BE2C (cell line): ENCODE measurements at regions not wholly inside any gene's neighbourhood (a gene's known extent, or its start where the extent isn't known, plus 50 kb on each side); places are given as distances from the start of the nearest gene placed in this dataset.

Experiments used
- DNase-seq: peaks from one replicate; pipeline ENCODE4 v3.0.0-alpha.2; 2020
- H3K27me3 ChIP-seq: fragments of 250-450 bp; sonication (Bioruptor Pico); 2 replicates; pipeline ENCODE4 v1.5.1; 2020; ENCODE audit warnings: mild to moderate bottlenecking
- H3K36me3 ChIP-seq: fragments of 250-450 bp; sonication (Bioruptor Pico); 2 replicates; pipeline ENCODE4 v1.5.1; 2020; ENCODE audit warnings: mild to moderate bottlenecking
- H3K4me1 ChIP-seq: fragments of 250-450 bp; sonication (Bioruptor Pico); 2 replicates; pipeline ENCODE4 v1.5.1; 2020
- H3K4me3 ChIP-seq: 2 replicates; pipeline ENCODE4 v1.5.1; 2011; ENCODE audit warnings: low read depth, low read length
- H3K9me3 ChIP-seq: fragments of 250-450 bp; sonication (Bioruptor Pico); 2 replicates; pipeline ENCODE4 v1.5.1; 2020
- TF ChIP-seq, protein P1 (sequence below): IDR thresholded peaks from 2 replicates; pipeline ENCODE4 v1.5.1; 2012; ENCODE audit warnings: mild to moderate bottlenecking, low read depth, low read length

DNA sequence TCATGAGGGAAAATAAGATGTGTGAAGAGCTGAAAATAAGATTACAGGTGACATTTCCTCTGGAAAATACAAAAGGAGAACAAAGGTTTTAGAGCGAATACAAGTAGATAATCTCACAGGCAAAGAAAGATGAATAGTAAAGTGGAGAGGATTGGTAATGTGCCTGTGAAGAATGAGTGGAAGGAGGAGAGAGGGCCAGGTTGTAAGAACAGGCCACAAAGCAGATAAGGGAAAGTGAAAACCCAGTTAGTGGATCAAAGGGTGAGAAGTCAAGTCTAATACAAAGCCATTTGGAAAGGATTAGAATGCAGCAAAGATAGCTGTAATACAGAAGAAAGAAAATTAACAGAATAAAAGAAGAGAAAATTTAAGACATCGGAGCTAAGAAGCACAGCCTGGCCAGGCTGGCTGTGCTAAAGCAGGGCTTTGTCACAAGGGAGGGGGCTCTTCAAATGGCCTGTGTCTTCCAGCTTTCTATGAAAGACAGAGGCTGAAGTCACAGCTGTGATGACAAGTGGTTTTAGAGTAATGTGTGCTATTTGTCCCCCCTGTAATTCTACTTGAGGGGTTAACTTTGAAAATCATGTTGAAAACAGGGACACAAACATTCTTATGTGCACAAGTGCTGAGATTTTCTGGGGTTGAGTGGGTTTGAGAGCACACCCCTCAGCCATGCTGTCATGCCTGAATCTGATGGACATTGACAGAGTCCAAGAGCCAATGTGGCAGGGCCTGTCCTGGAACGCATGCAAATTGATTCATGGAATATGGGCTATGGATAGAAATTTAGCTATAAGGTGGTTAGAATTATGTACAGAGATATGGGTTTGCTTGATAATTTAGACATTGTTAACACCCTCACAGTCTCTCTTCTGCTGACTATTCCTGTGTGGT, 344.5 kb upstream of the NAV3 start:
- H3K27me3 ChIP-seq = no peaks in the 10 kb centered on the region
- no peak overlapping the region for H3K4me3 ChIP-seq
- TF ChIP-seq, protein P1, sequence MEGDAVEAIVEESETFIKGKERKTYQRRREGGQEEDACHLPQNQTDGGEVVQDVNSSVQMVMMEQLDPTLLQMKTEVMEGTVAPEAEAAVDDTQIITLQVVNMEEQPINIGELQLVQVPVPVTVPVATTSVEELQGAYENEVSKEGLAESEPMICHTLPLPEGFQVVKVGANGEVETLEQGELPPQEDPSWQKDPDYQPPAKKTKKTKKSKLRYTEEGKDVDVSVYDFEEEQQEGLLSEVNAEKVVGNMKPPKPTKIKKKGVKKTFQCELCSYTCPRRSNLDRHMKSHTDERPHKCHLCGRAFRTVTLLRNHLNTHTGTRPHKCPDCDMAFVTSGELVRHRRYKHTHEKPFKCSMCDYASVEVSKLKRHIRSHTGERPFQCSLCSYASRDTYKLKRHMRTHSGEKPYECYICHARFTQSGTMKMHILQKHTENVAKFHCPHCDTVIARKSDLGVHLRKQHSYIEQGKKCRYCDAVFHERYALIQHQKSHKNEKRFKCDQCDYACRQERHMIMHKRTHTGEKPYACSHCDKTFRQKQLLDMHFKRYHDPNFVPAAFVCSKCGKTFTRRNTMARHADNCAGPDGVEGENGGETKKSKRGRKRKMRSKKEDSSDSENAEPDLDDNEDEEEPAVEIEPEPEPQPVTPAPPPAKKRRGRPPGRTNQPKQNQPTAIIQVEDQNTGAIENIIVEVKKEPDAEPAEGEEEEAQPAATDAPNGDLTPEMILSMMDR = no peak
- no peaks in the 10 kb centered on the region for H3K4me1 ChIP-seq
- no peak for DNase-seq
- no peaks in the 10 kb centered on the region for H3K36me3 ChIP-seq
- H3K9me3 ChIP-seq = no peaks in the 10 kb centered on the region

DNA sequence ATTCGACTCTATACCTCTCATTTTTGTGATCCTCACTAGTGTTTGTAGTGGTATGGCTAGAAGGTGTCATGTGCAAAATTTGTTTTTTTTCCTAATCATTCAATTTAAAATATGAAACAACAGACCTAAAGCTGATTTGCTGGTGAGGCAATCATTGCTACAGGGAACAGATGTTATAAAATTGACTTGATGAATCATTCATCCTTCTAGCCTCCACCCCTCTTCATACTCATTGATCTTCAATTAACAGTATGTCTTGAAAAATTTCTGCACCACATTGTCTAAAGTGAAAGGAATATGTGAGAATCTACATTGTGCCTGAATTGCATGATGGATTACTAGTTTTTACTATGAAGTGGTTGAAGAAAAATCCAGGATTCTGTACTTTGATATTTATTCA, 349.0 kb upstream of the NAV3 start:
- H3K9me3 ChIP-seq = no peaks in the 10 kb centered on the region
- H3K4me1 ChIP-seq = no peaks in the 10 kb centered on the region
- no peak for DNase-seq
- H3K36me3 ChIP-seq = no peaks in the 10 kb centered on the region
- TF ChIP-seq, protein P1 = no peak
- H3K27me3 ChIP-seq = no peaks in the 10 kb centered on the region
- H3K4me3 ChIP-seq = no peak overlapping the region

DNA sequence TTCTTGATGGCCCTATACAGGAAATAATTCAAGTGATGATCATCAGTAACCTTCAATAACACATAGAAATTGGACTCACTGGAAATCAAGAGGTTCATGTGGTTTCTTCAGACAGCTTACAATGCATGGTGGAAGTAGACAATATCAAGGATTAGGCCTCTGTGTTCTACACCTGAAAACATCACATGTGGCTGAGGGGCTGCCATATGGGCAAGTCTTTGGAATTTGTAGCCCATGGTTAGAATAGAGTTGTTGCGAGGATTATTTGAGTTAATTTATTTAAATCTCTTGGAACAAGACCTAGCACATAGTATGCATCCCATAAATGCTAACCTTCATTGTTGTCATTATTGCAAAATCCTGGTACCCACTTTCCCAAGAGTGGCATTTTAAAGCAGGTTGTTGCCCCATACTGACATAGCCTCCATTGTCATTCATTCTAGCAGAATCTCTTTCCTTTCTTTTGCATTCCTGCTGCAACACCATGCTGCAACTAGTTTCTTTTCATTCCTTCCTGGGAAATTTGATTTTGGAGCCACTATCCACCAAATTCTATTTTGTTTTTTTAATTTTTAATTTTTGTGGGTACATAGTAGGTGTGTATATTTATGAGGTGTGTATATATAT, 352.7 kb upstream of the NAV3 start:
- Histone ChIP-seq H3K4me1 (no peaks in the 10 kb centered on the region), H3K36me3 (no peaks in the 10 kb centered on the region), H3K9me3 (no peaks in the 10 kb centered on the region), H3K27me3 (no peaks in the 10 kb centered on the region), H3K4me3 (no peak overlapping the region)
- TF ChIP-seq, protein P1 = no peak
- no peak for DNase-seq

DNA sequence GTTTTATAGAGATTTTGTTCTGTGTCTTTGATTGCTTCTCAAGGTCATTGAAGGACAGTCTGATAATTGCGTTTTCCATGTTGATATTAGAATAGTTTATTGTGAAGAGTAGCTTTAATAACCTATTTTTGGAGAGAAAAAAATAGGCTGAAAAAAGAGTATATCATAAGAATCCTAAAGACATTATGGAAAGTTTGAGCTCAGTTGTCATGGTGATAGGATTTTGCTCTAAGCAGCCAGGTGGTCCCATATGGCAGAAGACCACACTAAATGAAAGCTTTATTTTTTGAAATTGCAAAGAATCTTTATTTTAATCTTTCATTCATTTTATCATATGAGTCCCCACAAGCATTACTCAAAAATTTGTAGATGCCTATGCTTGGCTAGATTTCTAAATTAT, 358.9 kb upstream of the NAV3 start:
- H3K9me3 ChIP-seq = no peaks in the 10 kb centered on the region
- TF ChIP-seq, protein P1 = no peak
- no peak overlapping the region for H3K4me3 ChIP-seq
- DNase-seq = no peak
- H3K27me3 ChIP-seq = no peaks in the 10 kb centered on the region
- no peaks in the 10 kb centered on the region for H3K36me3 ChIP-seq
- no peaks in the 10 kb centered on the region for H3K4me1 ChIP-seq

DNA sequence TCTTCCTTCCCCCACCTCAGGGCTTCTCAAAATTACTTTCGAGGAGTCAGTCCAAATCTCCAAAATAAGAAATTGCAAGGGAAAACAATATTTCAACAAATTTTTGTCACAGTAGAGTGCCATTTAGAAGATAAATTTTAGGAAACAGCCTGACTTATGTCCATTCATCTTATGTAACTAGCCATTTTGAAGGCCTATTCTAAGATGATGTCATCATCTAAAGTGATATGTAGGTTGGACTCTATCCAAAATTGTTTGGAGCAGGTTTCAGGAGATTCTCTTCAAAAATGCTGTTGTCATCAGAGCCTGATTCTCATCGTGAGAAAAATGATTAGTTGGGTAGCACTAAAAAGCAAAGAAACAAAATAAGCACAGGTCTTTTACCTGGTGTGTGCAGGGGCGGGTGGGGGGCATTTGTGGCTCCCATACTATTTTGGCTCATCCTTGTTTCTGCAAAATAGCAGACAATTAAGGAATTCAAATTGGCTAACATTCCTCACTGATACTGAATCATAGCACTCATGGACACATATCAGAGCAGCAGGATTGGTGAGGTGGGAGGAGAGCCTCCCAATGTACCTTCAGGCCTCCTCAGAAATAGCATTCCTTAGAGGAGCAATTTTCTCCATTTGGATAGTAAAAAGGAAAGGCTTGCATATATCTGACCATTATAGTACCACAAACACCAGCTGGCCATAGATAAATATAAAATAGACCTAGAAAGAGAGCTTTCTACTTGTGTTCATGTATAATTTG, 360.9 kb upstream of the NAV3 start:
- Histone ChIP-seq H3K4me3 (no peak overlapping the region), H3K9me3 (no peaks in the 10 kb centered on the region), H3K4me1 (no peaks in the 10 kb centered on the region), H3K27me3 (no peaks in the 10 kb centered on the region), H3K36me3 (no peaks in the 10 kb centered on the region)
- no peak for DNase-seq
- TF ChIP-seq, protein P1 = no peak
